CD4-positive, alpha-beta T cell treated with Interleukin-6 for 4 hours (primary cell): ENCODE measurements at regions not wholly inside any gene's neighbourhood (a gene's known extent, or its start where the extent isn't known, plus 50 kb on each side); places are given as distances from the start of the nearest gene placed in this dataset.
A peak's percentile ranks its signal among the peaks of the same experiment; 100 is the strongest.

Experiments
- DNase-seq: peaks from one replicate; pipeline ENCODE4 v3.0.0-alpha.2; 2020; ENCODE audit warnings: mixed read lengths

DNA sequence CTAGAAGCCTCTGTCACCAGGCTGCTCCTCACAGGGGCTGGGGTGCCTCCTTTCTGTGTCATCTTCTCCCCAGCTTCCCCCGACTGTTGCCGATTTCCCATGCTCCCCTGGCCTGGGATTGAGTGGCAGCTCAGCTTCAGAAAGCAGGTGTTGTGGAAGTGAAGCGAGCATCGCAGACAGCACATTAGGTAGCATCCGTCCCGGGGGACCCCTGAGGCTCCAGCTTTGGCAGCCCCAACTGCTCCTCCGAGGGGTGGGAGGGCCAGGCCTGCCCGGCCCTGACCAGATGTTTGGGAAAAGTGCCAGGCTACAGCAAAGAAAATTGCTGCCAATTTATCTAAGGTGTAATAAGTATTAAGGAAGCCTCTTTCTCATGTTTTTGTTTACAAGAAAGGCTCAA lies 1045.6 kb downstream of the BCL11B start:
- no peak for DNase-seq

- peak; percentile 47 for DNase-seq
Observed at GRCh38 chr14:98227000-98227726, 1044.8 kb downstream of the BCL11B start.

- no peak for DNase-seq
Observed at GRCh38 chr14:98227727-98228111, 1044.3 kb downstream of the BCL11B start.

- peak; percentile 74 for DNase-seq
Observed at GRCh38 chr14:98229656-98230366, 1042.2 kb downstream of the BCL11B start.

DNA sequence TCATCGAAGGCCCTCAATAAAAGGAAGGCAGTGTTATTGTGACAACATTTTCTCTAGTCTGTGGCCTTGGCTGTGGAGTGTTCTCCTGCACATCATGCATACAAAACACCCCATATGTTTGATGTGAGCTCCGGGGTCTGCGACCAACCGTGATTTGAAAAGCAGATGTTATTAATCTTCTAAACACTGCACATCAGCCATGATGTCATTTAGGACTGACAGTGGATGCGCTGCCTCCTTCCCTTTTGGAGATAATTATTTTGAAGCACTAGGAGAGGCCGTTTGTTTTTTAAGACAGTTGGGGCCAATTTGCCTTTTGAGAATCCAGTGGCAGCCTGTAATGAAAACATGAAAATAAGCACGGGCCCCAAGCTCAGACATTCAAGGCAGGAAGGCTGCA lies 1041.6 kb downstream of the BCL11B start:
- DNase-seq, result no peak

- no peak for DNase-seq
Observed at GRCh38 chr14:98231210-98231609, 1040.8 kb downstream of the BCL11B start.

DNA sequence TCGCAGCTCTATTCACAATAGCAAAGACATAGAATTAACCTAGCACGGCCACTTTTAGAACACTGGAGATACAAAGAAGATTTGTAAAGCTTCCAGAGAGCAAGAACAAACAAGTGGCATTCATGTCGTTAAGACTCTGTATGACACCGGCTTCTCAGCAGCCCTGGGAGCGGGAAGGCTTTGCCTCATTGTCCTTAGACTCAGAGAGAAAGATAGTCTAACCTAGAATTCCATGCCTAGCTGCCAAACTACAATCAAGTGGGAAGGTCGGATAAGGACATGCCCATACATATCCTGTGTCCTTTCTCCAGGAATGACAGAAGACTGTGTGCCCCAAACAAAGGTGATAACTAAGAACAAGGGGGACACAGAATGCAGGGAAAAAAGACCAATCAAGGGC lies 1038.3 kb downstream of the BCL11B start:
- DNase-seq, result no peak

- DNase-seq, result no peak
Observed at GRCh38 chr14:98234208-98234607, 1037.8 kb downstream of the BCL11B start.

DNA sequence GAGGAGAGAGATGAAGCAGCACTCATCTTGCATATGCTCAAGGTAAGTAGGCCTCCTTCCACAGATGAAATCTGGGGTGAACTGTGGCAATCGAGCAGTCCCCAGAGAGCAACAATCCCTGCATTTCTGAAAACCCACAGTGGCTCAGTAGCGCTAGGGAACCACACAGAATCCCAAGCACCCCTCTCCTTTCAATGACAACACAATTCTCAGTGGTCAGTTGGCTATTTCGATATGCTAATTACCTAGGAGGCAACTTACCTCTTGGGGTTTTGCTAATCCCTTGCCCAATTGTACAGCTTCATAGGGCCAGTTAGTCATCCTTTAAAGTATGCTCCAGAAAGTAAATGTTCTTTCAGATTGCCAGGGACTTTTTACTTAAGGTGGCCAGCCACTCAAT lies 1035.7 kb downstream of the BCL11B start:
- no peak for DNase-seq

GRCh38 chr14:98237939-98238338 lies 1034.1 kb downstream of the BCL11B start:
- peak; percentile 35 for DNase-seq

GRCh38 chr14:98240376-98240775 lies 1031.6 kb downstream of the BCL11B start:
- no peak for DNase-seq

DNA sequence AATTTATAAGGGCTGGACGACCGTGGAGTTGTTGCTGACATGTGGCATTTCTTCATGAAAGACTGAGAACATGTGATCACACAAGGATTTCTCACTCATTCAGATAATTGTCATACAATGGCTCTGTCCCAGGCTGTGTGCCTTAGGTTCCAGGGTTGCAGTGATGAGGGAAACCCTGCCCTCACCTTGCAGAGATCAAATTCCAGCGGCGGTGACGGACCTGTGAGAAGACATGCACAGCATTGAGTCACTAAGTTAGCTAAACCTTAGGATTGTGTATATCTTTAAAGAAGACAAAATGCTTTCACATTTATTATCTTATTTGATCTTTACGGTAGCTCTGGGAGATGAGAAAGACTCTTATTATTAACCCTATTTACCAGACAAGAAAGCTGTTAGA lies 1029.1 kb downstream of the BCL11B start:
- no peak for DNase-seq

DNA sequence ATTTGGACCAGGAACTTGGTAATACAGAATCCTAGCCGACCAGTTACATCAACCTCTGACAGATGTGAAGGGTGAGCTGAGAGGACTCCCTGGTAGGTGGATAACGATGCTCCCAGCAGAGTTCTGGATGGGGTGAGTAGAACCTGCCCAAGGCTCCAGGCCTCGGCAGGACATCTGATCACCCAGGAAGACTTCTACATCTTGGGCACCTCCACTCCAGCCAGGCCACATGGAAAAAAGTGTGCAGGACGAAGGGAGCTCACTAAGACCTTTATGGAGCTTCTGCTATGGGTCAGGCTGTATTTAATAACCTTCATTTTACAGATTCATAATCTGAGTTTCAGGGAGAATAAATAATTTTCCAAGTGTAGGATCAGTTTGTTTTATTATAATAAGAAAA lies 1028.7 kb downstream of the BCL11B start:
- no peak for DNase-seq

- no peak for DNase-seq
Observed at GRCh38 chr14:98244162-98244948, 1027.6 kb downstream of the BCL11B start.

- DNase-seq, result no peak
Observed at GRCh38 chr14:98244966-98245569, 1026.9 kb downstream of the BCL11B start.

- DNase-seq, result no peak
Observed at GRCh38 chr14:98249057-98249456, 1022.9 kb downstream of the BCL11B start.

DNA sequence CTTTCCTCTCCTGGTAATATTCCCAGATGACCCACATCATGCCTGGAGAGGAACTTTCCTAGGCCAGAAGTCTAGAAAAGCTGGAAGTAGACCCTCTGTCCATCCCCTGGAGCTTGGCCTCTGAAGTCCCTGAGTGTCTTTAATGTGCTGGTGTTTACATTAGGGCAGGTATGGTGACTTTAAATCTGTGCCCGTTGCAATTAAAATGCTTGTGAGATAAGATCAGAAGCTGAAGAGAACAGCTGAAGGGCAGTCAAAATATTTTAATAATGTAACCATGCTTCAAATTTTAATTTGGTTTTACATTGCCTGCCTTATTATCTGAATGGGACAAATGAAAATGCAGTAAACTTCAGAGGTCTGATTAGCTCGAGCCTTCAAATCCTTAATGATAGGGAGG lies 1022.5 kb downstream of the BCL11B start:
- DNase-seq, result no peak

GRCh38 chr14:98252820-98253219 lies 1019.2 kb downstream of the BCL11B start:
- DNase-seq, result no peak

GRCh38 chr14:98259881-98260280 lies 1012.1 kb downstream of the BCL11B start:
- DNase-seq, result no peak

- DNase-seq, result no peak
Observed at GRCh38 chr14:98262566-98262965, 1009.4 kb downstream of the BCL11B start.

DNA sequence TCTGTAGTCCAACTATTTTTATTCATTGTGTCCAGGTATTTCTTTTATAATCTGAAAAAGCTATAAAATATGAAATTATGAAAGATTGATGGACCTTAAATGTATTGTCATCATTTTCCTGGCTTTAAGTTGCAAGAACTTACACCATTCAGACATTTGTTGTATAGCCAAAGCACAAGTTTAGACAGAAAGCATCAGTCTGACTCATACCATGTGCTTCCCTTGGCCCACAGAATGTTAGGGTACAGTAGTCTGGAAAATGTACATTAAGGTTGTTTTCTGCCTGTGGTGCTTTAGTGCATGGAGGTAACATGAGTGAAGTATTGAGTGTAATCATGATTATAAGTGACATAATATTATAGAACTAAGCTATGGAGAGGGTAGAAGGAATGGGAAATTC lies 1002.5 kb downstream of the BCL11B start:
- DNase-seq, result no peak

GRCh38 chr14:98270201-98270600 lies 1001.8 kb downstream of the BCL11B start:
- DNase-seq, result no peak

DNA sequence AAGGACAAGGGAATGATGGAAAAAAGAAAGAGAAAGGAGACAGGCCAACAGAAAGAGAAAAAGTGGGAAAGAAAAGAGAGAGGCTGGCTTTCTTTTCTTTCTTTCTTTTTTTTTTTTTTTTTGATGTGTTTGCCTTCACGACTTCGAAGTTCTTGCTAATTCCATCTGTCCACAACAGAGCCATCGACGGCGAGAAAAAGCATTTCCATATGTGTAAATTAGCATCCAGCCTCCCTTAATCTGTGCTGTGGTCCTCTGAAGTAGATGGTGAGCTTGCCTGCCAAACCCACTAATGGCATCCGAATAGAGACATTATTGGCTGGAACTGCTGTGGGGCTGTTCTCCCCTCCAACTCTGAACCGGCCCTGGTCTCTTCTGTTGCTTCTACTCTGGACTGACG lies 997.4 kb downstream of the BCL11B start:
- no peak for DNase-seq
